GM23248 (cell line): ENCODE measurements at regions not wholly inside any gene's neighbourhood (a gene's known extent, or its start where the extent isn't known, plus 50 kb on each side); places are given as distances from the start of the nearest gene placed in this dataset.

Experiments used
- DNase-seq: peaks from one replicate; pipeline ENCODE4 v3.0.0-alpha.2; 2015
- H2AFZ ChIP-seq: fragments of 200-600 bp; sonication (generic); 2 replicates; pipeline ENCODE4 v1.6.1; 2016; ENCODE audit warnings: antibody characterized with exemption
- H3F3A ChIP-seq: fragments of 200-600 bp; sonication (generic); 2 replicates; pipeline ENCODE4 v1.6.1; 2016; ENCODE audit warnings: mild to moderate bottlenecking, antibody characterized with exemption, mixed run types; ENCODE audit not compliant: insufficient read depth
- H3K27ac ChIP-seq: fragments of 200-600 bp; sonication (generic); 2 replicates; pipeline ENCODE4 v1.5.1; 2016; ENCODE audit warnings: mild to moderate bottlenecking
- H3K27me3 ChIP-seq: fragments of 200-600 bp; sonication (generic); replicated peaks from 2 replicates; pipeline ENCODE4 v1.6.1; 2016; ENCODE audit warnings: mild to moderate bottlenecking; ENCODE audit not compliant: insufficient read depth
- H3K36me3 ChIP-seq: fragments of 200-600 bp; sonication (generic); 2 replicates; pipeline ENCODE4 v1.6.1; 2016; ENCODE audit warnings: low read depth, mild to moderate bottlenecking
- H3K4me1 ChIP-seq: fragments of 200-600 bp; sonication (generic); 2 replicates; pipeline ENCODE4 v1.6.1; 2016; ENCODE audit warnings: mild to moderate bottlenecking; ENCODE audit not compliant: insufficient read depth
- H3K4me2 ChIP-seq: fragments of 200-600 bp; sonication (generic); one replicate; pipeline ENCODE4 v1.6.1; 2016; ENCODE audit warnings: mild to moderate bottlenecking; ENCODE audit not compliant: unreplicated experiment
- H3K4me3 ChIP-seq: fragments of 200-600 bp; sonication (generic); 2 replicates; pipeline ENCODE4 v1.5.1; 2016; ENCODE audit warnings: mild to moderate bottlenecking
- H3K79me2 ChIP-seq: fragments of 200-600 bp; sonication (generic); 2 replicates; pipeline ENCODE4 v1.6.1; 2016; ENCODE audit warnings: mild to moderate bottlenecking; ENCODE audit not compliant: insufficient read depth
- H3K9ac ChIP-seq: fragments of 200-600 bp; sonication (generic); 2 replicates; pipeline ENCODE4 v1.6.1; 2016; ENCODE audit warnings: mild to moderate bottlenecking
- H3K9me2 ChIP-seq: fragments of 200-600 bp; sonication (generic); 2 replicates; pipeline ENCODE4 v1.6.1; 2016; ENCODE audit warnings: mixed run types, mild to moderate bottlenecking, moderate library complexity; ENCODE audit not compliant: insufficient read depth
- H3K9me3 ChIP-seq: fragments of 200-600 bp; sonication (generic); one replicate; pipeline ENCODE4 v1.6.1; 2017; ENCODE audit warnings: low read depth
- H4K20me1 ChIP-seq: fragments of 200-600 bp; sonication (generic); 2 replicates; pipeline ENCODE4 v1.6.0; 2016; ENCODE audit not compliant: insufficient read depth
- EZH2 ChIP-seq: fragments of 200-600 bp; sonication (generic); IDR thresholded peaks from 2 replicates; pipeline ENCODE4 v1.6.1; 2018; ENCODE audit warnings: antibody characterized with exemption, mild to moderate bottlenecking; ENCODE audit not compliant: insufficient read depth, poor library complexity, severe bottlenecking
- EZH2phosphoT487 ChIP-seq: fragments of 200-600 bp; sonication (generic); IDR thresholded peaks from 2 replicates; pipeline ENCODE4 v1.6.1; 2018; ENCODE audit warnings: antibody characterized with exemption, moderate library complexity, mild to moderate bottlenecking, low read depth; ENCODE audit not compliant: insufficient read depth
- WGBS, 2 experiments: methylation state at CpG; one replicate each; pipeline ENCODE4 v1.1.6; 2015 to 2017; ENCODE audit warnings: low lambda C conversion rate in 2 of 2, low coverage in 1 of 2; ENCODE audit errors: missing lambda C conversion rate in 2 of 2; 5-methylcytosine and 5-hydroxymethylcytosine counted together
- in situ Hi-C: fragments of 300-500 bp; cut with MboI; formaldehyde crosslinking; loops from 2 replicates; pipeline ENCODE4 v1.15.0; 2020

DNA sequence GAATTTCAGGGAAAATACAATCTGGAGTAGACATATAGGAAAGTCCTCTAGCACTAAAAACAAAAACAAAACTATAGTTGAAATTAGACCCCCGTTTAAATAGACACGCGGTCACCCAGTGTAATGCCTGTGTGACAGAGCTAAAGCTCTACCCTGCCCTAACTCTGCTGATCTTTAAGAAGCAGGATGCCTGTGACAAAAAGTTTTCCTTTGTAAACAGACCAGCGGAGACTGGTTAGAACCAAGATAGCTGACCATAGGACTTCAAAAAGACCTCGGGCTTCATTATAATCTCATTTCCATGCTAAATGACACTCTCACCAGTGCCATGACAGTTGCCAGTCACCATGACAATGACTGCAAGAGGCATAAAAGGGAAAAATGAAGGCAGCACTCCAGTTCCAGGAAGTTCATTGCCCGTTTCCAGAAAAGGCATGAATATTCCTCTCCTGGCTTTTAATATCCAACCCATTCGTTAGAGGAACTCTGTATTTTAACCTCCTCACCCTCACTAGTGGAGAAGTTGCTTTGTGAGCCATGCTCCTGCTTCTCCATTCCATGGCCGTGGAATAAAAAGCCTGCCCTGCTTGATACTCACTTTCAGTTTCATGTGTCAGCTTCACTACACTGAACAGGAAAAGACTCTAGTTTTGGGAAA is 157.2 kb upstream of the COPS8 start:
- Histone ChIP-seq H2AFZ (peak overlapping the region; percentile 92), H3K9ac (peak overlapping the region; percentile 60)

DNA sequence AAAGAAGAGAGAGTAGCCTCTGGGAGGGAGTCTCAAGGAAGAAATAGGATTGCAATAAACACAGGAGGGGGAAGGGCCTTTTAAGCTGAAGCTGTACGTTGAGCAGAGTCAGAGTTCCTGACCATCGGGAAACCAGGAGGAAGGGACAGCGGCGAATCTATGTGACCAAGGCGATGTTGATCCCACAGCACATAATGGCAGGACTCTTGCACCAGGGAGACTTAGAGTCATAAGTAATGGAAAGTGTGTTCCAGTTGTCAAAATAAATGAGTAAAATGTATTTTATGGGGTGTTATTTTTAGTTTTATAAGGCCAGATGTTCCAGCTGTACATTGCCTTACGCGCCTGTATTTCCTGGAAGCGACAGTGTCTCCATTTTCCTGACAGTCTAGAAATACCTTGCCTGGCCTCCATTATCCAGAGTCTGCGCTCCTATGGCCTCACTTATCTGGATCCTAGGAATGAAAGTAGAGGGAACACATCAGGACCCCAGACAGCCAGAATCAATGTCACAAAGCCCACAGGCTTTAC is 152.8 kb upstream of the COPS8 start:
- TF ChIP-seq EZH2phosphoT487 (no peak), EZH2 (no peak)
- Histone ChIP-seq H3K27me3 (peaks cover 17% of the 10 kb centered on the region), H3K36me3 (no peaks in the 10 kb centered on the region), H3K4me3 (no peak overlapping the region), H3K27ac (no peak overlapping the region), H3K9me2 (no peaks in the 10 kb centered on the region), H3K9me3 (no peaks in the 10 kb centered on the region), H3K4me2 (no peak overlapping the region), H3K79me2 (no peaks in the 10 kb centered on the region), H3K4me1 (no peaks in the 10 kb centered on the region), H3F3A (no peaks in the 10 kb centered on the region), H2AFZ (no peak overlapping the region), H3K9ac (no peak overlapping the region), H4K20me1 (no peaks in the 10 kb centered on the region)
- in situ Hi-C loops: no loop called here
- DNase-seq: no peak
- WGBS, 2 experiments: 72 to 78% methylated on average over 9 of the region's 9 CpGs

More for the DNA sequence above, 157.2 kb upstream of the COPS8 start:
- H3K9me3 ChIP-seq: no peaks in the 10 kb centered on the region
- no peaks in the 10 kb centered on the region for H3F3A ChIP-seq
- in situ Hi-C loops: no loop called here
- no peaks in the 10 kb centered on the region for H3K79me2 ChIP-seq
- H3K27me3 ChIP-seq: peaks cover 2% of the 10 kb centered on the region
- no peaks in the 10 kb centered on the region for H3K4me1 ChIP-seq
- TF ChIP-seq EZH2: no peak
- TF ChIP-seq EZH2phosphoT487: no peak
- H3K36me3 ChIP-seq: no peaks in the 10 kb centered on the region
- H3K9me2 ChIP-seq: no peaks in the 10 kb centered on the region; the same call in 1 of the 2 replicates
- peak overlapping the region; percentile 68 for H3K4me3 ChIP-seq
- H3K27ac ChIP-seq: no peak overlapping the region
- no peaks in the 10 kb centered on the region for H4K20me1 ChIP-seq
- 20 to 24% methylated on average over 8 of the region's 8 CpGs for WGBS, 2 experiments
- DNase-seq: peak; percentile 42
- peak overlapping the region; percentile 63 for H3K4me2 ChIP-seq

DNA sequence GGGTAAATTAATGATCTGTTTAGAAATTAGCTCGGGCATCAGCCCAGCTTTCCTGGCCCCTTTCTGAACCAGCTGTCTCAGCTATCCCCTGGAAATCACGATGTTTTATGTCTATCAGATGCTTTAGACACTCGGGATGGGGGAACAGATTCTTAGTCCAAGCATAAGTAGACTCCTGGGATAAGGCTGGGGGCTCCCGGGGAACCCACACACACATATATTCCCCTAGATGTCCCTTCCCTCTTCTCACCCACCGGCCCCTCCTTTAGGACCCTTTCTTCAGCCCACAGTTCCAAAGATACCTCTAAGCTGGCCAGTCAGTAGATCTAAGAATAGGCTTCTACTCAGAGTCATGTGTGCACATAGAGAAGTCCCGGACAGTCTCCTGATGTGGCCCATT is 151.5 kb upstream of the COPS8 start:
- H3K4me2 ChIP-seq: no peak overlapping the region
- H3K27ac ChIP-seq: no peak overlapping the region
- H4K20me1 ChIP-seq: no peaks in the 10 kb centered on the region
- H3K79me2 ChIP-seq: no peaks in the 10 kb centered on the region
- TF ChIP-seq EZH2phosphoT487: no peak
- no peak for TF ChIP-seq EZH2
- H3K9me3 ChIP-seq: no peaks in the 10 kb centered on the region
- no peak overlapping the region for H3K4me3 ChIP-seq
- no peaks in the 10 kb centered on the region for H3F3A ChIP-seq
- H2AFZ ChIP-seq: no peak overlapping the region
- H3K9ac ChIP-seq: no peak overlapping the region
- H3K9me2 ChIP-seq: no peaks in the 10 kb centered on the region
- WGBS, 2 experiments: 48 to 49% methylated on average over 6 of the region's 6 CpGs
- H3K4me1 ChIP-seq: no peaks in the 10 kb centered on the region
- no peaks in the 10 kb centered on the region for H3K36me3 ChIP-seq
- H3K27me3 ChIP-seq: peaks cover 17% of the 10 kb centered on the region
- in situ Hi-C loops: no loop called here
- DNase-seq: no peak

DNA sequence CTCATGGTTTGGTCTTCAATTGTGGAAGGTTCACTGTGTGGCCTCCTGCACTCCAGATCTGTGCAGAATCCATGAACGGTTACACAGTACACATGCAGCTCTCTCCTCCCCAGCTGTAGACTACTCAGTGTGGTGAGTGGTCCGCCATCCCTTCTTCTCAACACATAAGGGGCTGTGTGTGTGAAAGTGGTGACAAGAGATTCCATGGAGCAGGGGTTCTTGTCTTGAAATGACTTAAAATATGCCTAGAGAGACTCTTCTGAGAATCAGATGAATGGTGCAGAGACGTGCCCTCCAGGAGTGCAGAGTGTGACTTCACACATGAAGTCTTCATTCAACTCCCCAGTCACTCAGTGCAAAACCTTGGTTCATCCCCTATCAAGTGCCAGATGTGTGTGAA is 151.0 kb upstream of the COPS8 start:
- H3K36me3 ChIP-seq: no peaks in the 10 kb centered on the region

More for the DNA sequence above, 151.0 kb upstream of the COPS8 start:
- no peak overlapping the region for H3K27ac ChIP-seq
- no peaks in the 10 kb centered on the region for H3K79me2 ChIP-seq
- no peaks in the 10 kb centered on the region for H3K9me2 ChIP-seq
- no peak overlapping the region for H3K4me3 ChIP-seq
- DNase-seq: no peak
- H3K4me1 ChIP-seq: peaks cover under 1% of the 10 kb centered on the region; the same call in 1 of the 2 replicates
- no peaks in the 10 kb centered on the region for H3K9me3 ChIP-seq
- TF ChIP-seq EZH2 (no peak), EZH2phosphoT487 (no peak)
- in situ Hi-C loops: no loop called here
- no peaks in the 10 kb centered on the region for H4K20me1 ChIP-seq
- H3K4me2 ChIP-seq: no peak overlapping the region
- no peaks in the 10 kb centered on the region for H3F3A ChIP-seq
- 67 to 69% methylated on average over 3 of the region's 3 CpGs for WGBS, 2 experiments
- H3K9ac ChIP-seq: no peak overlapping the region
- H2AFZ ChIP-seq: no peak overlapping the region
- peaks cover 17% of the 10 kb centered on the region for H3K27me3 ChIP-seq
